Lower lobe of right lung (tissue), 2 donors: ENCODE measurements at regions not wholly inside any gene's neighbourhood (a gene's known extent, or its start where the extent isn't known, plus 50 kb on each side); places are given as distances from the start of the nearest gene placed in this dataset.

ENCODE experiments used
- ATAC-seq, 2 donors: fragments of 200-7000 bp; cut with Tn5 transposase; one replicate each; pipeline ENCODE4 v1.9.1; 2020 to 2022; ENCODE audit warnings: mild to moderate bottlenecking in 2 of 2, moderate library complexity in 2 of 2
- DNase-seq: peaks from one replicate; pipeline ENCODE4 v3.0.0-alpha.2; 2020
- H3K27ac ChIP-seq: fragments of 200-600 bp; one replicate; pipeline ENCODE4 v1.8.0; 2022
- H3K27me3 ChIP-seq: fragments of 200-600 bp; one replicate; pipeline ENCODE4 v1.8.0; 2022; ENCODE audit warnings: low read depth
- H3K36me3 ChIP-seq: fragments of 200-600 bp; one replicate; pipeline ENCODE4 v1.8.0; 2022; ENCODE audit warnings: mild to moderate bottlenecking
- H3K4me1 ChIP-seq: fragments of 200-600 bp; one replicate; pipeline ENCODE4 v1.8.0; 2022
- H3K4me3 ChIP-seq: fragments of 200-600 bp; one replicate; pipeline ENCODE4 v1.8.0; 2022; ENCODE audit warnings: mild to moderate bottlenecking
- H3K9me3 ChIP-seq: fragments of 200-600 bp; one replicate; pipeline ENCODE4 v1.8.0; 2022
- CTCF ChIP-seq: fragments of 200-600 bp; IDR thresholded peaks from one replicate; pipeline ENCODE4 v1.8.0; 2022; ENCODE audit warnings: antibody characterized with exemption, mild to moderate bottlenecking
- intact Hi-C: fragments of 100-400 bp; cut with DNase I; formaldehyde crosslinking; loops from one replicate; pipeline ENCODE4 v1.11.0; 2022
- donor health status: DM: no; HTN: yes; CAD: no; lungs with severe emphysema.

DNA sequence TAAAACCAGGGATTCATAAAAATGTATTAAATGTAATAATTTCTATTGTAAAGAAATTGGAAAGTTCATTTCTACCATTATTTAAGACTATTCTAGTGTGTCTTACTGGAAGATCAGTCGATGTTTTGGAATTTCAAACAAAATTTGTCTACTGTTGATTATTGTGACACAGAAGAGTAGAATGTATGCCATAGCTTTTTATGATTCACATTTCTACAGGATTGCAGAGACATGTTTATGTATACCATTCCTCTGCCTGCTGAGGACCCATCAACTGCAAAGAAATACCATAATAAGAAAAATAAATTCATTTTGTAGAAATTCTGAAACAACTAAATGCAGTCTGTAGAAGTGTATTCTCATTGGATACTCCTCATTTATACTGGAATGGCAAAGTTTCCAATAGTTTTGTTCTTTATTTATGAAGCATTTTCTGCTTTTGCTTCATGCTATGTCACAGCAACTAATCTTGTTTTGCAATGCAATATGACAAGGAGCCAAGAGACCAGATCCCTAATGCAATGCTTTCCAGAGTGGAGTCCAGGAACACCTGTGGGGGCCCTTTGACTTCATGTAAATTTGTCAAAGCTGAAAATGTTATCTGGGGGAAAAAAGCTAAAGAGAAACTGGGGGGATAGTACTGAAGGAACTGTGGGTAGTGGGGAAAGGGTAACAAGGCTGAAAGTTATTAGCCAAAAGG is 172.9 kb upstream of the LRIG3 start:
- Histone ChIP-seq H3K4me3 (no peak overlapping the region), H3K9me3 (no peaks in the 10 kb centered on the region), H3K4me1 (no peaks in the 10 kb centered on the region), H3K36me3 (no peaks in the 10 kb centered on the region), H3K27me3 (no peaks in the 10 kb centered on the region), H3K27ac (no peak overlapping the region)
- DNase-seq (no peak), ATAC-seq (no peak)
- no peak for TF ChIP-seq CTCF
- intact Hi-C loops: no loop called here

DNA sequence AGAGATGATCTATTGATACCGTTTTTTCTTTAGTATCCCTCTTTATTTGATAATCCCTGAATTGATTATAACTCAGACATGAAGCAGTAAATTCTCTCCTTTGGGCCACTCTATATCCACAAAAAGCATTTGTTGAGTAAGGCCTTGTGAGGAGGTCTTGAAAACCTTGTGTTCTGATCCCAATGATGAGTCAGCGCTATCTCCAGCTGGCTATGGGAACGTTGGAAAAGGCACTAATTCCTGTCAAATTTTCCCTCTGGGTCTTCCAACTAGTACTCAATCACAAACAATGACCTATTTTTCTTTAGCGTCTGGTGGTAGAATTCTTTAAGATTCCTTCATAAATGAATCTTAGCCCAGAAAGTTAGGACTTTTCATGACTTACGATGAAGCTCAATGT is 168.4 kb upstream of the LRIG3 start:
- Histone ChIP-seq H3K27ac (no peak overlapping the region), H3K4me3 (no peak overlapping the region), H3K36me3 (no peaks in the 10 kb centered on the region), H3K9me3 (no peaks in the 10 kb centered on the region), H3K27me3 (no peaks in the 10 kb centered on the region), H3K4me1 (peaks cover 5% of the 10 kb centered on the region)
- DNase-seq: no peak
- no peak for ATAC-seq
- TF ChIP-seq CTCF: no peak
- intact Hi-C loops: loop anchor here (10.0 kb wide), 1 partner anchor 744 kb away; no protein-coding TSS in a partner anchor

GRCh38 chr12:59087691-59088090 is 167.4 kb upstream of the LRIG3 start:
- Histone ChIP-seq H3K36me3 (no peaks in the 10 kb centered on the region), H3K4me1 (peaks cover 5% of the 10 kb centered on the region), H3K9me3 (no peaks in the 10 kb centered on the region), H3K27me3 (no peaks in the 10 kb centered on the region), H3K27ac (no peak overlapping the region), H3K4me3 (no peak overlapping the region)
- no peak for DNase-seq
- intact Hi-C loops: loop anchor here (10.0 kb wide), 1 partner anchor 743 kb away; no protein-coding TSS in a partner anchor
- ATAC-seq: no peak
- no peak for TF ChIP-seq CTCF

DNA sequence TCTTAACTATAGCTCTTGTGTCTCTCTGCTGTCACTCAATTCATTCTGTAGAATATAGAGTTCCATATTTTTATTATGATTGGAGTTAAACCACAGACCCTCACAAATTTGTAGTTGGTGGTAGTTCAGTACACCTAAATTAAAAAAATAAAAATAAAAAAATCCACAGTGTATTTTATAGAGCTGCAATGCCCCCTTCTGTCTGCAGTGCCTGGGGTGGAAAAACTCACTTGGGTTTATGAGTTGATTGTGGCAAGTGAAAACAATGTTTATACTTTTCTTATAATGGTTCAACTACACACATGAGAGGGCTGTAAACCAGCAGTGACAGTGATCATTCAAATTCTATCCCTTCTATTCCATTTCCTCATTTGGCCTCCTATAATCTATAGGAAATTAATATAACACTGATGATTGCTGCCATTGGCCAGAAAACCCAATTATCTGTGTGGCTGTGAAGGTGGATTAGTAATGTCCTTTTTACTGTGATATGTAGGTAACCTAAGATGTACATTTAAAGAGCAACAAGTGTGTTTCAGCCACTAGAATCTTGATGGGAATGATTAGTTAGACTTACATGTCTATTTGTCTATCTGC is 166.9 kb upstream of the LRIG3 start:
- peak; percentile 52 for TF ChIP-seq CTCF
- intact Hi-C loops: loop anchor here (10.0 kb wide), 1 partner anchor 742 kb away; no protein-coding TSS in a partner anchor
- DNase-seq (no peak), ATAC-seq (peak in 1 of 2 donors; percentile 54)
- no peaks in the 10 kb centered on the region for H3K9me3 ChIP-seq
- H3K36me3 ChIP-seq: no peaks in the 10 kb centered on the region
- H3K27ac ChIP-seq: no peak overlapping the region
- no peaks in the 10 kb centered on the region for H3K27me3 ChIP-seq
- H3K4me1 ChIP-seq: peaks cover 5% of the 10 kb centered on the region
- no peak overlapping the region for H3K4me3 ChIP-seq

- ATAC-seq (no peak), DNase-seq (no peak)
- no peaks in the 10 kb centered on the region for H3K9me3 ChIP-seq
- no peak for TF ChIP-seq CTCF
- no peak overlapping the region for H3K4me3 ChIP-seq
- no peak overlapping the region for H3K27ac ChIP-seq
- no peaks in the 10 kb centered on the region for H3K36me3 ChIP-seq
- peaks cover 5% of the 10 kb centered on the region for H3K4me1 ChIP-seq
- intact Hi-C loops: loop anchor here (10.0 kb wide), 1 partner anchor 741 kb away; no protein-coding TSS in a partner anchor
- H3K27me3 ChIP-seq: no peaks in the 10 kb centered on the region
Measured at GRCh38 chr12:59086126-59086525, 165.8 kb upstream of the LRIG3 start.
